Skeletal muscle tissue (tissue), 3 donors: ENCODE measurements at regions not wholly inside any gene's neighbourhood (a gene's known extent, or its start where the extent isn't known, plus 50 kb on each side); places are given as distances from the start of the nearest gene placed in this dataset.

ENCODE experiments used
- H3K27ac ChIP-seq: one replicate; pipeline ENCODE4 v1.7.0; 2013; ENCODE audit warnings: mild to moderate bottlenecking, low read depth, low read length, inconsistent platforms
- H3K27me3 ChIP-seq, 3 donors: one replicate each; pipeline ENCODE4 v1.7.0; 2013; ENCODE audit warnings: low read length in 3 of 3; ENCODE audit not compliant: control insufficient read depth in 3 of 3, insufficient read depth in 3 of 3
- H3K36me3 ChIP-seq, 3 donors: one replicate each; pipeline ENCODE4 v1.7.0; 2013; ENCODE audit warnings: low read length in 3 of 3; ENCODE audit not compliant: control insufficient read depth in 3 of 3, insufficient read depth in 3 of 3
- H3K4me1 ChIP-seq, 3 donors: one replicate each; pipeline ENCODE4 v1.7.0; 2013; ENCODE audit warnings: low read length in 3 of 3, mild to moderate bottlenecking in 3 of 3; ENCODE audit not compliant: control insufficient read depth in 3 of 3, insufficient read depth in 3 of 3
- H3K4me3 ChIP-seq, 3 donors: one replicate each; pipeline ENCODE4 v1.7.0; 2013; ENCODE audit warnings: low read length in 3 of 3
- H3K9ac ChIP-seq, 3 donors: one replicate each; pipeline ENCODE4 v1.7.0; 2013; ENCODE audit warnings: low read length in 3 of 3, mild to moderate bottlenecking in 3 of 3, moderate library complexity in 2 of 3, low read depth in 1 of 3
- H3K9me3 ChIP-seq, 3 donors: one replicate each; pipeline ENCODE4 v1.7.0; 2013; ENCODE audit warnings: low read length in 3 of 3; ENCODE audit not compliant: control insufficient read depth in 3 of 3
- donor health status: Osteomylitis.

GRCh38 chr6:144344646-144345045, 59.5 kb downstream of the UTRN start:
- Histone ChIP-seq H3K36me3 (no peaks in the 10 kb centered on the region), H3K9me3 (no peaks in the 10 kb centered on the region), H3K4me3 (peak overlapping the region in 1 of 3 donors; percentile 28), H3K27ac (no peak overlapping the region), H3K4me1 (peaks cover 24 to 36% (median 30%) of the 10 kb centered on the region in 3 donors), H3K9ac (no peak overlapping the region), H3K27me3 (no peaks in the 10 kb centered on the region)

GRCh38 chr6:144345451-144345850, 60.3 kb downstream of the UTRN start:
- H3K27ac ChIP-seq = no peak overlapping the region
- H3K4me1 ChIP-seq = peaks cover 21 to 36% (median 24%) of the 10 kb centered on the region in 3 donors
- H3K4me3 ChIP-seq = no peak overlapping the region
- H3K9ac ChIP-seq = no peak overlapping the region
- H3K9me3 ChIP-seq = no peaks in the 10 kb centered on the region
- no peaks in the 10 kb centered on the region for H3K36me3 ChIP-seq
- no peaks in the 10 kb centered on the region for H3K27me3 ChIP-seq

GRCh38 chr6:144346719-144347447, 61.7 kb downstream of the UTRN start:
- Histone ChIP-seq H3K4me1 (peaks cover 25 to 39% (median 25%) of the 10 kb centered on the region in 3 donors), H3K27ac (no peak overlapping the region), H3K36me3 (no peaks in the 10 kb centered on the region)

GRCh38 chr6:144347448-144347759, 62.3 kb downstream of the UTRN start:
- H3K9me3 ChIP-seq = no peaks in the 10 kb centered on the region
- no peaks in the 10 kb centered on the region for H3K27me3 ChIP-seq
- H3K27ac ChIP-seq = no peak overlapping the region
- peaks cover 23 to 39% (median 23%) of the 10 kb centered on the region in 3 donors for H3K4me1 ChIP-seq
- no peaks in the 10 kb centered on the region for H3K36me3 ChIP-seq
- H3K9ac ChIP-seq = no peak overlapping the region
- H3K4me3 ChIP-seq = no peak overlapping the region

More at GRCh38 chr6:144346719-144347447, 61.7 kb downstream of the UTRN start:
- Histone ChIP-seq H3K9me3 (no peaks in the 10 kb centered on the region), H3K27me3 (no peaks in the 10 kb centered on the region), H3K9ac (no peak overlapping the region), H3K4me3 (no peak overlapping the region)

GRCh38 chr6:144347933-144348332, 62.8 kb downstream of the UTRN start:
- Histone ChIP-seq H3K36me3 (no peaks in the 10 kb centered on the region), H3K27me3 (no peaks in the 10 kb centered on the region), H3K9me3 (no peaks in the 10 kb centered on the region), H3K9ac (no peak overlapping the region), H3K27ac (no peak overlapping the region), H3K4me1 (peaks cover 23 to 39% (median 24%) of the 10 kb centered on the region in 3 donors), H3K4me3 (no peak overlapping the region)

- H3K9me3 ChIP-seq = no peaks in the 10 kb centered on the region
- peak overlapping the region; percentile 29 for H3K27ac ChIP-seq
- peak overlapping the region in 1 of 3 donors; percentile 44 for H3K4me3 ChIP-seq
- no peaks in the 10 kb centered on the region for H3K36me3 ChIP-seq
- peak overlapping the region in 2 of 3 donors; percentile 19 to 34 for H3K9ac ChIP-seq
- H3K4me1 ChIP-seq = peaks cover 23 to 34% (median 27%) of the 10 kb centered on the region in 3 donors
- no peaks in the 10 kb centered on the region for H3K27me3 ChIP-seq
These were observed 64.8 kb downstream of the UTRN start for GRCh38 chr6:144349690-144350527.

GRCh38 chr6:144350528-144350880, 65.4 kb downstream of the UTRN start:
- no peaks in the 10 kb centered on the region for H3K27me3 ChIP-seq
- peak overlapping the region in 1 of 3 donors; percentile 44 for H3K4me3 ChIP-seq
- no peaks in the 10 kb centered on the region for H3K36me3 ChIP-seq
- peak overlapping the region in 2 of 3 donors; percentile 19 to 34 for H3K9ac ChIP-seq
- H3K27ac ChIP-seq = peak overlapping the region; percentile 29
- no peaks in the 10 kb centered on the region for H3K9me3 ChIP-seq
- H3K4me1 ChIP-seq = peaks cover 23 to 34% (median 27%) of the 10 kb centered on the region in 3 donors

GRCh38 chr6:144351379-144352127, 66.4 kb downstream of the UTRN start:
- Histone ChIP-seq H3K4me3 (peak overlapping the region; percentile 1 to 34 (median 6)), H3K36me3 (no peaks in the 10 kb centered on the region), H3K9me3 (no peaks in the 10 kb centered on the region), H3K4me1 (peaks cover 23 to 34% (median 27%) of the 10 kb centered on the region in 3 donors), H3K9ac (peak overlapping the region in 2 of 3 donors; percentile 8 to 60), H3K27ac (peak overlapping the region; percentile 29), H3K27me3 (no peaks in the 10 kb centered on the region)

GRCh38 chr6:144352331-144352730, 67.2 kb downstream of the UTRN start:
- H3K27ac ChIP-seq = no peak overlapping the region

More at GRCh38 chr6:144352331-144352730, 67.2 kb downstream of the UTRN start:
- no peak overlapping the region for H3K9ac ChIP-seq
- no peaks in the 10 kb centered on the region for H3K27me3 ChIP-seq
- H3K4me3 ChIP-seq = peak overlapping the region in 1 of 3 donors; percentile 1
- no peaks in the 10 kb centered on the region for H3K9me3 ChIP-seq
- H3K36me3 ChIP-seq = no peaks in the 10 kb centered on the region
- peaks cover 18 to 28% (median 21%) of the 10 kb centered on the region in 3 donors for H3K4me1 ChIP-seq
